PC-9 (cell line): ENCODE measurements at regions not wholly inside any gene's neighbourhood (a gene's known extent, or its start where the extent isn't known, plus 50 kb on each side); places are given as distances from the start of the nearest gene placed in this dataset.
"Not testable (repeated sequence)": the region's sequence is repeated elsewhere in the genome, so short reads cannot be mapped to it uniquely, and the experiment has no call there.

Source experiments
- BruUV-seq: library from RNA; stranded (reverse); fragments of 400-500 nt; replicated peaks from 2 replicates; lab custom pipeline; 2021; lab: Mats Ljungman, UMichigan
- CTCF ChIA-PET: fragments of 300-600 bp; sonication (Branson Sonifier 250); formaldehyde crosslinking; loops from one replicate; lab custom pipeline; 2022; ENCODE audit warnings: antibody characterized with exemption; lab: Charles Lee
- POLR2A ChIA-PET: fragments of 300-600 bp; sonication (Branson Sonifier 250); formaldehyde crosslinking; loops from one replicate; lab custom pipeline; 2022; ENCODE audit warnings: antibody characterized with exemption; ENCODE audit not compliant: unreplicated experiment; lab: Charles Lee
- DNase-seq, 2 experiments: peaks; one replicate each; pipeline versions ENCODE4 v3.0.0 to v3.0.0-alpha.2; 2015 to 2022; ENCODE audit warnings: mixed read lengths in 1 of 2
- H2AFZ ChIP-seq: fragments of 200-600 bp; sonication (generic); 2 replicates; pipeline ENCODE4 v1.8.1; 2017; ENCODE audit warnings: antibody characterized with exemption
- H3F3A ChIP-seq: fragments of 200-600 bp; sonication (generic); 2 replicates; pipeline ENCODE4 v1.8.1; 2017; ENCODE audit warnings: antibody characterized with exemption, mild to moderate bottlenecking, low read depth; ENCODE audit not compliant: insufficient read depth
- H3K27ac ChIP-seq: fragments of 200-600 bp; sonication (generic); 2 replicates; pipeline ENCODE4 v1.6.1; 2016; ENCODE audit warnings: mixed run types
- H3K27me3 ChIP-seq: fragments of 200-600 bp; sonication (generic); 2 replicates; pipeline ENCODE4 v1.6.1; 2016; ENCODE audit warnings: low read depth, mixed run types; ENCODE audit not compliant: insufficient read depth
- H3K36me3 ChIP-seq: fragments of 200-600 bp; sonication (generic); 2 replicates; pipeline ENCODE4 v1.6.1; 2016; ENCODE audit warnings: low read depth, mixed run types
- H3K4me1 ChIP-seq: fragments of 200-600 bp; sonication (generic); replicated peaks from 2 replicates; pipeline ENCODE4 v1.6.1; 2016; ENCODE audit warnings: mixed run types; ENCODE audit not compliant: insufficient read depth
- H3K4me2 ChIP-seq: fragments of 200-600 bp; sonication (generic); 2 replicates; pipeline ENCODE4 v1.6.1; 2017; ENCODE audit warnings: mixed run types
- H3K4me3 ChIP-seq: fragments of 200-600 bp; sonication (generic); 2 replicates; pipeline ENCODE4 v1.6.1; 2016; ENCODE audit warnings: mixed run types
- H3K79me2 ChIP-seq: fragments of 200-600 bp; sonication (generic); 2 replicates; pipeline ENCODE4 v1.6.1; 2017; ENCODE audit warnings: low read depth, mixed run types
- H3K9me2 ChIP-seq: fragments of 200-600 bp; sonication (generic); 2 replicates; pipeline ENCODE4 v1.8.1; 2017; ENCODE audit warnings: mild to moderate bottlenecking; ENCODE audit not compliant: insufficient read depth
- H3K9me3 ChIP-seq: fragments of 200-600 bp; sonication (generic); 2 replicates; pipeline ENCODE4 v1.8.1; 2016; ENCODE audit warnings: low read depth; ENCODE audit not compliant: insufficient read depth
- H4K20me1 ChIP-seq: fragments of 200-600 bp; sonication (generic); 2 replicates; pipeline ENCODE4 v1.8.1; 2017; ENCODE audit not compliant: insufficient read depth
- EZH2 ChIP-seq: fragments of 200-600 bp; sonication (generic); IDR thresholded peaks from 2 replicates; pipeline ENCODE4 v1.8.0; 2017; ENCODE audit warnings: antibody characterized with exemption, low read depth
- intact Hi-C: fragments of 100-400 bp; cut with micrococcal nuclease; formaldehyde crosslinking; loops from one replicate; pipeline ENCODE4 v1.10.0; 2022; ENCODE audit not compliant: unreplicated experiment
- TF ChIP-seq, protein P1 (sequence below): fragments of 200-600 bp; sonication (generic); conservative IDR thresholded peaks from 2 replicates; pipeline ENCODE4 v1.6.1; 2017; ENCODE audit warnings: mixed run types, antibody characterized with exemption, mild to moderate bottlenecking, moderate library complexity

DNA sequence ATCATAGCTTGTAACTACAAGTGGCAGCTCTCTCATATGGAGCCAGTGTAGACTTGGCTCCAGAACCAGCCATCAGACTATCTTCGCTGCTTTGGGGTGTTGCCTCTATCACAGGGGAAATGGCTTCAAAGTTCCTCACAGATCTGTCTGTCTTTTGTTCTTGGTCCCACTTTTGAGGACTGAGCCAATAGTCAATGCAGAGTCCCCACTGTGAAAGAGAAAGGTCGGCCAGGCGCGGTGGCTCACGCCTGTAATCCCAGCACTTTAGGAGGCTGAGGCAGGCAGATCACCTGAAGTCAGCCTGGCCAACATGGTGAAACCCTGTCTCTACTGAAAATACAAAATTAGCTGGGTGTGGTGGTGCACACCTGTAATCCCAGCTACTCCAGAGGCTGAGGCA, 86.9 kb upstream of the FZD7 start:
- intact Hi-C loops, POLR2A ChIA-PET, H3K27me3 ChIP-seq, DNase-seq, H3K4me2 ChIP-seq, H3F3A ChIP-seq, H3K9me2 ChIP-seq, H3K27ac ChIP-seq, H3K9me3 ChIP-seq, H2AFZ ChIP-seq, H3K36me3 ChIP-seq, H3K79me2 ChIP-seq, BruUV-seq, H4K20me1 ChIP-seq, H3K4me3 ChIP-seq, CTCF ChIA-PET: not testable (repeated sequence)
- peaks cover 11% of the 10 kb centered on the region; the same call in 1 of the 2 replicates for H3K4me1 ChIP-seq

DNA sequence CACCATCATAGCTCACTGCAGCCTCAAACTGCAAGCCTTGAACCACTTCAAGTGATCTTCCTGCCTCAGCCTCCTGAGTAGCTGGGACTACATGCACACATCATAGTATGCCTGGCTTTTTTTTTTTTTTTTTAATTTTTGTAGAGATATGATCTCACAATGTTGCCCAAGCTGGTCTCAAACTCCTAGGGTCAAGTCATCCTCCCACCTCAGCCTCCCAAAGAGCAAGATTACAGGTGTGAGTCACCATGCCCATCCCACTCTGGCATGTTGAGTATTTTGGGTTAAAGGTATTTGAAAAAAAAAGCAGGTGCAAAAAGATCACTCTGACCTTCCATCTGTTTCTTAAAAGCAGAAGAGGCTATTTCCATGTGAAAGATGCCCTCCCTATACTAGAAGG, 86.4 kb upstream of the FZD7 start:
- H3F3A ChIP-seq: no peaks in the 10 kb centered on the region
- no peak overlapping the region for H3K27ac ChIP-seq
- peaks cover 11% of the 10 kb centered on the region; the same call in 1 of the 2 replicates for H3K4me1 ChIP-seq
- DNase-seq: peak; percentile 17 to 65
- no TSS peak for BruUV-seq
- H3K9me2 ChIP-seq: no peaks in the 10 kb centered on the region
- ChIA-PET CTCF (no interaction called here), POLR2A (no interaction called here)
- no peaks in the 10 kb centered on the region for H3K79me2 ChIP-seq
- H3K36me3 ChIP-seq: no peaks in the 10 kb centered on the region
- no peak overlapping the region for H3K4me3 ChIP-seq
- no peak overlapping the region for H3K4me2 ChIP-seq
- H3K27me3 ChIP-seq: no peaks in the 10 kb centered on the region
- no peak overlapping the region for H2AFZ ChIP-seq
- H3K9me3 ChIP-seq: no peaks in the 10 kb centered on the region
- intact Hi-C loops: no loop called here
- no peak for TF ChIP-seq EZH2
- TF ChIP-seq, protein P1, sequence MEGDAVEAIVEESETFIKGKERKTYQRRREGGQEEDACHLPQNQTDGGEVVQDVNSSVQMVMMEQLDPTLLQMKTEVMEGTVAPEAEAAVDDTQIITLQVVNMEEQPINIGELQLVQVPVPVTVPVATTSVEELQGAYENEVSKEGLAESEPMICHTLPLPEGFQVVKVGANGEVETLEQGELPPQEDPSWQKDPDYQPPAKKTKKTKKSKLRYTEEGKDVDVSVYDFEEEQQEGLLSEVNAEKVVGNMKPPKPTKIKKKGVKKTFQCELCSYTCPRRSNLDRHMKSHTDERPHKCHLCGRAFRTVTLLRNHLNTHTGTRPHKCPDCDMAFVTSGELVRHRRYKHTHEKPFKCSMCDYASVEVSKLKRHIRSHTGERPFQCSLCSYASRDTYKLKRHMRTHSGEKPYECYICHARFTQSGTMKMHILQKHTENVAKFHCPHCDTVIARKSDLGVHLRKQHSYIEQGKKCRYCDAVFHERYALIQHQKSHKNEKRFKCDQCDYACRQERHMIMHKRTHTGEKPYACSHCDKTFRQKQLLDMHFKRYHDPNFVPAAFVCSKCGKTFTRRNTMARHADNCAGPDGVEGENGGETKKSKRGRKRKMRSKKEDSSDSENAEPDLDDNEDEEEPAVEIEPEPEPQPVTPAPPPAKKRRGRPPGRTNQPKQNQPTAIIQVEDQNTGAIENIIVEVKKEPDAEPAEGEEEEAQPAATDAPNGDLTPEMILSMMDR: no peak
- no peaks in the 10 kb centered on the region for H4K20me1 ChIP-seq

DNA sequence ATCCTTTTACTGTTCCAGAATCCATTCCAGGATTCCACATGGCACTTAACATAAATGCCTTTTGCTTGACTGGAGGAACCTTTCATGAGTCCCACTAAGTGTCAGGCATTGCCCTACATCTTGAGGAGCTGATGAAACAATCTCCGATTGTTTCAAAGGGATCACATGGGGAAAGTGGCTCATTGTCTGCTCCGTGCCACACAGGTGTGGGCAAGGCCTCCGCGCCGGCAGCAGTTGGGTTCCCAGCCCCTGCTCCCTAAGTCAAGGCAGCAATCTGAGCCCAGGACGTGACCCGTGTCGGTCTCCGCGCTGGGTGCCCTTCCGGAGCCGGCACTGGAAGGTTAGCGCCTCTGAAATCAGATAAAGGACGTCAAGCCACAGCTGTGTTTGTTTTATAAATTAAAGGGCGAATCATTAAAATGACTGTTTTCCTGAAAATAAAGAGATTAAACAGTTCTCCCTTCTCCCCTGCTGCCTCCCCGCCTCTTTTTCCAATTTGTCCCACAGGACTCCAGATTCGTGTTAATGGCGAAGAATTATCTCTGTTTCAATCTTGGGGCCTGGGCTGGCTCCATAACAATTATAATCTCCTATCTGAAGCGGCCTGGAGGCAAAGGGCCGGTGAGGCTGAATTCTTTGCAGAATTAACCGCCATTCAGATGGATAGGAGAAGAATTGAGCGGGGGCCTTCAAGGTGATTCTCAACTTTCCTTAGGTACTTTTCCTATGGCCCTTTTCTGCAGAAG, 84.3 kb upstream of the FZD7 start:
- Histone ChIP-seq H3K36me3 (no peaks in the 10 kb centered on the region), H3K4me2 (no peak overlapping the region), H3K27ac (no peak overlapping the region), H2AFZ (no peak overlapping the region), H3K79me2 (no peaks in the 10 kb centered on the region), H3K9me2 (no peaks in the 10 kb centered on the region), H3F3A (no peaks in the 10 kb centered on the region), H3K4me1 (peaks cover 11% of the 10 kb centered on the region; the same call in 1 of the 2 replicates), H4K20me1 (no peaks in the 10 kb centered on the region), H3K9me3 (no peaks in the 10 kb centered on the region), H3K27me3 (no peaks in the 10 kb centered on the region), H3K4me3 (no peak overlapping the region)
- BruUV-seq: no TSS peak
- intact Hi-C loops: no loop called here
- DNase-seq: no peak
- ChIA-PET POLR2A (no interaction called here), CTCF (no interaction called here)
- no peak for TF ChIP-seq EZH2
- TF ChIP-seq, protein P1: no peak

DNA sequence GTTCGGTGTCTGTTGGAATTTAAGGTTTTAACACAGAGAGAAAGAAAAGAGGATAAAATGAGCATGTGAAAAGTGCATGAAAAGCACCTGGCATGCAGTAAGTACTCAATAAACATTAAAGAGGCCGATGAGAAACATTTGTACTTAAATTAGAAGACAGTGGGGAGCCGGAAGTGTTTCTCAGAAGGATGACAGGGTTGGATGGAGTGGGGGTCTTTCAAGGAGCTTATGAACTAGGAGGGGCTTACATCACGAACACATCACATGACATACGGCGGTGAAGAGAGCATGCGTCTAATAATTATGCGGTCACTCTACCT, 83.8 kb upstream of the FZD7 start:
- Histone ChIP-seq H3K36me3 (no peaks in the 10 kb centered on the region), H3K79me2 (no peaks in the 10 kb centered on the region), H4K20me1 (no peaks in the 10 kb centered on the region), H3F3A (no peaks in the 10 kb centered on the region), H3K9me3 (no peaks in the 10 kb centered on the region), H3K4me1 (peaks cover 11% of the 10 kb centered on the region; the same call in 1 of the 2 replicates), H3K27me3 (no peaks in the 10 kb centered on the region), H3K27ac (no peak overlapping the region), H3K9me2 (no peaks in the 10 kb centered on the region), H3K4me2 (no peak overlapping the region), H3K4me3 (no peak overlapping the region), H2AFZ (no peak overlapping the region)
- ChIA-PET CTCF (no interaction called here), POLR2A (no interaction called here)
- TF ChIP-seq, protein P1: no peak
- no peak for TF ChIP-seq EZH2
- intact Hi-C loops: no loop called here
- no TSS peak for BruUV-seq
- DNase-seq: no peak
